ENCODE measurements at regions not wholly inside any gene's neighbourhood (a gene's known extent, or its start where the extent isn't known, plus 50 kb on each side); places are given as distances from the start of the nearest gene placed in this dataset.
A peak's percentile ranks its signal among the peaks of the same experiment; 100 is the strongest.

DNA sequence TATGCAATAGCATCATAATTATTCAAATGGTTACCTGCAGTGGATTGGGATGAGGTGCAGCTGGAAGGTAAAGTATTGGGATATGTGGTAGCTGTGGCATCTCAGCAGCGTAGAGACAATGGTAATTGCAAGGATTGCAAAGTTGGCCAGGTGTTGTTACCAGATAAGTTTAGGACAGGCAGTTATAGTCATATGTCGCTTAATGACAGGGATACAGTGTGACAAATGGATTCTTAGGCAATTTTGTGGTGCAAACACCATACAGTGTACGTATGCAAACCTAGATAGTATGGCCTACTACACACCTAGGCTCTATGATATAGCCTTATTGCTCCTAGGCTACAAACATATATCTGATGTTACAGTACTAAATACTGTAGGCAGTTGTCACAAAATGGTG, 163.5 kb upstream of the LYZL2 start:
- DNase-seq, result no peak

DNA sequence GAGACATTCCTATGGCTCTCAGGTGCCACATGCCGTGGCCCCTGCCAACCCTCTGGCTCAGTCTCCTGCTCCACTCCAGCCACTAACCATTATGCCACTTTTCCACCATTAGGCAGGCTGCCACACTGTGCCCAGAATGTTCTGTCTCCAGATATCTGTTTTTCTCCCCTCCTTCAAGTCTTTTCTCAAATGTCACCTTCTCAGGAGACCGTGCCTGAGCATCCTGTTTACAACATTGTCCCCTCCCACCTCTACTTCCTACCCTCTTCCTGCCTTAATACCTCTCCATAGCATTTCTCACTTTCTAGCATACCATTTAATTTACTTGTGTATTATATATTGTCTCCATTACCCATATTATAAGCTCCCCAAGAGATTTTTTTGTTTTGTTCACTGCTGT, 162.5 kb upstream of the LYZL2 start:
- no peak for DNase-seq

GRCh38 chr10:30791197-30791611, 161.7 kb upstream of the LYZL2 start:
- DNase-seq, result no peak

DNA sequence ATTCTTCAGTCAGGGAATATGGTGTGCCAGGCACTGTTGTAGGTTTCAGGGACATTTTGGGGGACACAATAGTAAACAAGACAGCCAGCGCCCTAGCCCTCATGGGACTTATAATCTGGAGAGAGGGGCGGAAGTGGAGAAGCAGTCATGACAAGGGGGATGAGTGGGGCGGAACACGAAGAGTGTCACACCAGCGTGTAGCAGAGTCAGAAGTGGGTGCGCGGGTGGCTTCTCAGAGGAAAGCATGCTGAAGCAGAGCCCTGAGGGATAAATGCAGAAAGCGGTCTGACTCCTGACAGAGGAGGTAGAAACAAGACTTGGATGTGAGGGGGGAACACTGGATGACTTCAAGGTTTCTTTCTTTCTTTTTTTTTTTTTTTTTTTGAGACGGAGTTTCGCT, 160.3 kb upstream of the LYZL2 start:
- no peak for DNase-seq

DNA sequence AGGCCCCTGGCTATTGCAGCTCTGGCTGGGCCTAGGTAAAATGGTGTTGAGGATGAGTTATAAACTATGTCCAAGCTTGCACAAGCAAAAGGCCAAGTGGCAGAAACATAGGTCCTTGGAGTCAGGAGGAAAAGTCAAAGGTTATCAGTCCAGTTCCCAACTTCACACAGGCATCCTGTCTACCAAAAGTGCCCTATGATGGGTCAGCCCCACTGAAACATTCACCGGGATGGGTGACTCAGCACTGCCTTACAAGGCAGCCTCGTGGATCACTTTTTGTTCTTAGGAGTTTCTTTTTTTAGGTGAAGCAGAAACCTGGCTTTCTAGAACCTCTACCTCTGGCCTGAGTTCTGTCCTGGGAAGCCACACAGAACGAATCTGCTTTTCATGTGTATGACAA, 158.8 kb upstream of the LYZL2 start:
- DNase-seq, result no peak

DNA sequence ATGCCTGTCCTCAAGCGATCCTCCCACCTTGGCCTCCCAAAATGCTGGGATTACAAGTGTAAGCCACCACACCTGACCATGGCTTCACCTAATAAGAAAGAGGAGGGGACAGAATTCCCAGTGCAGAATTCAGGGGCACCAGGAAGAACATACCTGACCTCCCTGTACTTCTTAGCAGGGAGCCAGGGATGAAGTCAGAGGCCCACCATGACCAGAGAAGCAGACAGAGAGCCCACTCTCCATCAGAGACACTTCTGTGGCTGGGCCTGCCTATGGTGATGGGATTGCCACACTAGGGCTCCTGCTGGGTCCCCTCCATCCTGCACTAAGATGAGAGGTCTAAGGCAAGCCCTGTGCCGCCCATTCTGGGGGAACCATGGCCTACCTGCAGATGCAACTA, 157.4 kb upstream of the LYZL2 start:
- no peak for DNase-seq

DNA sequence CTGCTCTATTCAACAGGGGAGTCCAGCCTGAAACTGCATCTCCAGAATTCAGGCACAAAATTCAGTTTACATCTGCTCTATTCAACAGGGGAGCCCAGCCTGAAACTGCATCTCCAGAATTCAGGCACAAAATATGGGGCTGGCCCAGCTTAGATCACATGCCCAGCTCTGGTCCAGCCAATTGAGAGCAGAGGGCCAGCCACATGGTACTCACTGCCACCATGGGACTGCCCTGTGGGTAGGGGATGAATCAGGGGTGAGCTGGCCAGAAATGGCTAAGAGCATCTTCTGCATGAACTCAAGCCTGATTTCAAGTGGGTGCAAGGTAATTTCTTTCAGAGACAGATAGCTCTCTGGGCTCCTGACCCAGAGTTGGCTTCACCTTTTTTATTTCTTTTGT, 156.6 kb upstream of the LYZL2 start:
- no peak for DNase-seq

DNA sequence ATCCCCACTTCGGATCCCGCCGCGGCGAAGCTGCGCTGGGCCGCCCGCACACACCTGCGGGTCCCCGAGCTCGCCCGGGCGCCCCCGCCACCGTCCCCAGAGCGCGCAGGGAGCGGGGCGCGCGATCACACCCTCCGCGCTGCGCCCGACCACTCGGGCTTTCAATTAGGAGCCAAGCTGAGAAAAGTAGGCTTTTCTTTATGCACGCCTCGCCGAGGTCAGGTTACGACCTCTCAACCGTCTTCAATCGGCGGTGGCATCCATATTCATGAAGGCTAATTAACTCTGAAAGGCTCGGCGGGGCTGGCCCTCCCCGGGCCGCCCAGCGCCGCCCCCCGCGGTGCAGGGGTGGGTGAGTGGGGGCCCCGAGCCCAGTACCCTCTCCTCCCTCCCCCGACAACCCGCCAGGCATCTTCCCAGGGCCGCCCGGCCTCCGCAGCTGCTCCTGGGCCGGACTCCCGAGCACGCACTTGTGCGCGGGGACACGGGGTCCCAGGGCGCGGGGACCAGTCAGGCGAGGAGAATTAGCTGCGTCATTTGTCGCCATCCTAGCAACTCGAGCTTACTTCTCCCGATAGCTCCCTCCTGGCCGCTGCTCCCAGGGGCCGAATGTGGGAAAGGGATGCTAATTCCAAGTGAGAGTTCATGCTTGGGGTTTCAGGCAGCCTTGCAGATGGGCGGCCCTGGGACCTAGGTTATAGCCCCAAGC, 155.5 kb upstream of the LYZL2 start:
- DNase-seq, result peak; percentile 37 to 56

GRCh38 chr10:30784524-30784896, 155.0 kb upstream of the LYZL2 start:
- no peak for DNase-seq

GRCh38 chr10:30783939-30784501, 154.5 kb upstream of the LYZL2 start:
- DNase-seq, result peak; percentile 59 to 61

DNA sequence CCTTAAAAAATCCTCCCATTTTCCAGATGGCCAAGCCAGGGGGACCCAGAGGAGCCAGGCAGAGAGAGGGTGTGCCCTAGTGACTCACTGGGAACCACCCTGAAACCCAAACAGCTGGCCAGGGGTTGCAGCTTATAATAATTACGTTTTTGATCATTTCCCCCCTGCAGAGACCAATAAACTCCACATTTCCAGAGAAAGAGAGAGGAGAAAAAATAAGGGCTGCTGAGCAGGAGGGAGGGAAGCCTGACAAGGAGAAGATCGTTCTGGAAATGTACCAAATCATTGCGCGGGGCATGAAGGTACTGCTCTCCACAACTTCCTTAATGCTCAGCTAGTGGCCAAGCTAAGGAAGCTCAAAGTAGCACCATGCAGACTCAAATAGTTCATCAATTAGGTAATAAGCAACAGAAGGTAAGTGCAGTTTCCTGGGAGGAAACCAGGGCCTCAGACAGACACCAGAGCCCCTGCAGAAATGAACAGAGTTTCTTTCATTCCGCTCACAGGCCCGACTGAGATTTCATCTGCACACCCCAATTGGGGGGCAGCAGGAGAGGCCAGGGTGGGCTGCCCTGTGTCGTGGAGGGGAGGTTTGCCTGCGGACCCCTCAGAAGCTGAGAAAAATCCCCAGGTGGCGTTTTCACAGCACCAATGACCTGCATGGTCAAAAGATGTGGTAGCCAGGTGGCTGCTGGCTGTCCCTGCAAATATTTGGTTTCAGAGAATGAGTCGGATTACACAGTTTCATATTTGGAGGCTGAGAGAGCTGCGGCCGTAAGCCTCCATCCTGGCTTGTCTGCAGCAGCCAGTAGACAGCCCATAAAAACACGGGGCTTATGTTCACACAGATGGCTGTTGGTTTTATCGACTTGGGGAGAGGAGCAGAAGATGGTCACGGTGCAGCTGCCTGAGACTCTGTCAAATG, 153.2 kb upstream of the LYZL2 start:
- peak; percentile 31 to 33 for DNase-seq

DNA sequence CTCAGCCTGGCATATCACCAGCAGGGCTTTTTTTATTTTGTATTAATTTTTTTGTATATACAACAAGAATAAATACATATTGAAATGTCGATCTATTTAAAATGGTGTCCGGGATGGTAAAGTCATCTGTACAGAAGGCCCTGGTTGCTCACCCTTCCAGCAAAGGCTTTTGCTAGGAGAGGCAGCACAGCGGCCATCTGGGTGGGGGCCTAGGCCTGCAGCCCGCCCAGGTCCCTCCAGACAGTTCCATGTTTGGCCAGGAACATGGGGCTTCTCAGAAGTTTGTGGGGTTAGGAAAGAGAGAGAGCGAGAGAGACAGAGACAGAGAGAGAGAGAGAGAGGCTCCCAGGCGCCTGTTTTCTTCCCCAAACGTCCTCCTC, 152.6 kb upstream of the LYZL2 start:
- no peak for DNase-seq

- DNase-seq, result no peak
Measured at GRCh38 chr10:30781670-30782121, 152.1 kb upstream of the LYZL2 start.

DNA sequence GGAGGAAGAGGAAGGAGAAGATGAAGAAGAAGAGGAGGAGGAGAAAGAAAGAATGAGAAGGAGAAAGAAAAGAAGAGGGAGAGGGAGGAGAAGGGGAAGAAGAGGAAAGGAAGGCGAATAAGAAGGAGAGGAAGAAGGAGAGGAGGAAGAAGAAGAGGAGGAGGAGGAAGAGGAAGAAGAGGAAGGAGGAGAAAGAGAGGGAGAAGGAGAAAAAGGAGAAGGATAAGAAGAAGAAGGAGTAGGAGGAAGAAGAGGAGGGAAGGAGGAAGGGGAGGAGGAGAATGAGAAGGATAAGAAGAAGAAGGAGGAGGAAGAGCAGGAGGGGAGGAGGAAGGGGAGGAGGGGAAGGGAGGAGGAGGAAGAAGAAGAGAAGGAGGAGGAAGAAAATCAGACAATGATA, 149.2 kb upstream of the LYZL2 start:
- DNase-seq, result no peak

GRCh38 chr10:30775779-30776591, 146.4 kb upstream of the LYZL2 start:
- no peak for DNase-seq

DNA sequence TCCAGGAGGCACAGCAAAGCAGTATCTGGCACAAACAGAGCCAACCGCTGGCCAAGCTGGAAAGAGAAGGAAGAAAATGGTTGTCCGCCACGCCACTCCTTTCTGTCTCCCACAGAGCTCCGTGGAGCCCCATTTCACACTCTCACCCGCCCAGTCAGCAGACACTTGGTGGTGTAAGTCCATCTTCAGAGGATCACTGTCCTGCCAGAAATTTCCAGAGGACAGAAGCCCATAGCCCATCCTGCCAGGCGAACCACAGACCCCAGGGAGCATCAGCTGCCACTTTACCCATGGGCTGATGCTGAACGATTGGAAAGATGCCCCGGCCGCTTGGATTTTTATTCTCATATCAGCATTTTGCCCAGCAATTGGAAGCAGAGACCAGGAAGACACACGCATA, 144.7 kb upstream of the LYZL2 start:
- no peak for DNase-seq

GRCh38 chr10:30773501-30773900, 143.9 kb upstream of the LYZL2 start:
- no peak for DNase-seq

GRCh38 chr10:30770816-30771215, 141.3 kb upstream of the LYZL2 start:
- DNase-seq, result no peak

GRCh38 chr10:30770229-30770628, 140.7 kb upstream of the LYZL2 start:
- no peak for DNase-seq

GRCh38 chr10:30769361-30769760, 139.8 kb upstream of the LYZL2 start:
- DNase-seq, result no peak

GRCh38 chr10:30765616-30766015, 136.1 kb upstream of the LYZL2 start:
- DNase-seq, result no peak

DNA sequence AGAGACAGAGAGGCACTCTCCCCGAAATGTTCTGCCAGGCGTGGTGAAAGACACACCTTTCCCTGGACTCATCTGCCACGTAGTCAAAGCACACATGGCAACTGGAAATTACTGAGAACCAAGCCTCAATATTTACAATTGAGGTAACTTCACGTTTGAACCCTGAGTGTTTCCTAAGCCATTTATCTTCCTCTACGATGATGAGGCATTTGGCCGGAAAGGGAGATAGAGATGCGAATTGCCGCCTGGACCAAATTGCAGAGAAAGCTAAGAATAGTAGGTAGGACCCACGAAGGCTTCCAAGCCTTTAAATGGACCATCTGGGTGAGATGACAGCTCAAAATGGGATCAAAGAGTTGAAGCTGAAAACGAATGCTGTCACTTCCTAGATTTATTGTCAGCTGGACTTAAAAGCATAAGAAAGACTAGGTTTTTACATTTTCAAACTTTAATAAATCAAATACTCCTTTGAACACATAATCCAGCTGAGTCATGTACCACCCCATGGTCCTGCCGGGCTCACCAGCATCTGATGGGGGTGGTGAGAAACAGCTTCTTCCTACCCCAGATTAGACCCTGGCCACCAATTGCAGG, 135.6 kb upstream of the LYZL2 start:
- no peak for DNase-seq

DNA sequence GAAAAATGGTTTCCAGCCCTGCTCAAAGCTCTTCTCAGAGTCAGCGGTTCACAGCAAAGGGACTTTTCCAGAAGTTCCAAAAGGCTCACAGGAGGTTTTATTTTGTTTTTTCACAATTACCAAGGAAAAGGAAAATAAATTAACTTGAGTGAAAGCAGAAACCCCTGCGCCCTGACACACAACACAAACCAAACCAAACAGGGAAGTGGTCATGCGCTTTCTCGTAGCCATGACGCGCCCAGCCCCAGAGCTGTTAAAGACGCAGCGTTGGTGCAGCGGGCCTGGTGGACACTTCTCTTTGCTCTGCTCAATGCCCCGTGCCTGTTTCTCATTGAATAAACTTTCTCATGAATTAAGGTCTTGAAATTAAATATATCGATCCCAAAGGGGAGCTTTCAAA, 134.4 kb upstream of the LYZL2 start:
- DNase-seq, result no peak
